ENCODE measurements at regions not wholly inside any gene's neighbourhood (a gene's known extent, or its start where the extent isn't known, plus 50 kb on each side); places are given as distances from the start of the nearest gene placed in this dataset.

GRCh38 chr16:85291302-85292148, 179.3 kb upstream of the CIBAR2 start (continued):
- TF ChIP-seq GLMP (CRISPR knock-in tag; IDR thresholded peaks at IDR 0.05; ENCODE audit: borderline replicate concordance) (no peak), ONECUT2 (CRISPR knock-in tag; IDR thresholded peaks at IDR 0.05) (peak; percentile 26; the same call in 1 of the 2 replicates), ZHX2 (IDR thresholded peaks at IDR 0.05; ENCODE audit: low read depth) (peak; percentile 86), ZHX2 (CRISPR knock-in tag; IDR thresholded peaks at IDR 0.05; ENCODE audit: borderline replicate concordance) (no peak; the same call in 1 of the 2 replicates), THYN1 (CRISPR knock-in tag; IDR thresholded peaks at IDR 0.05; ENCODE audit: borderline replicate concordance, low read depth) (peak; percentile 60; the same call in 1 of the 2 replicates), ZMAT5 (CRISPR knock-in tag; IDR thresholded peaks at IDR 0.05; ENCODE audit: borderline replicate concordance, low read depth) (no peak), NFE2L1 (CRISPR knock-in tag; IDR thresholded peaks at IDR 0.05; ENCODE audit: borderline replicate concordance) (no peak), TGIF2 (CRISPR knock-in tag; IDR thresholded peaks at IDR 0.05) (peak; percentile 93; the same call in 1 of the 2 replicates), TARDBP (CRISPR knock-in tag; IDR thresholded peaks at IDR 0.05) (peak; percentile 100), NFE2 (CRISPR knock-in tag; IDR thresholded peaks at IDR 0.05) (no peak), ZNF598 (CRISPR knock-in tag; IDR thresholded peaks at IDR 0.05; ENCODE audit: borderline replicate concordance) (peak; percentile 81; the same call in 1 of the 2 replicates), SCMH1 (CRISPR knock-in tag; IDR thresholded peaks at IDR 0.05; ENCODE audit: borderline replicate concordance) (no peak), ATAD3A (CRISPR knock-in tag; IDR thresholded peaks at IDR 0.05) (no peak; the same call in 1 of the 2 replicates), MLX (CRISPR knock-in tag; IDR thresholded peaks at IDR 0.05) (peak; percentile 97), SAP130 (CRISPR knock-in tag; IDR thresholded peaks at IDR 0.05; ENCODE audit: low read depth) (peak; percentile 98), DR1 (CRISPR knock-in tag; IDR thresholded peaks at IDR 0.05) (no peak; the same call in 1 of the 2 replicates), CBX2 (IDR thresholded peaks at IDR 0.05; ENCODE audit: low read depth, low read length) (no peak; the same call in 1 of the 2 replicates), CBX2 (CRISPR knock-in tag; IDR thresholded peaks at IDR 0.05; ENCODE audit: low read depth) (0 out of 2 replicates have a peak, but pooled peaks have one; percentile 54), ZNF75D (CRISPR knock-in tag; IDR thresholded peaks at IDR 0.05; ENCODE audit: borderline replicate concordance) (no peak), HNRNPH1 (optimal IDR thresholded peaks at IDR 0.05; ENCODE audit: low read depth, low read length) (no peak), MIER3 (CRISPR knock-in tag; IDR thresholded peaks at IDR 0.05; ENCODE audit: borderline replicate concordance) (peak; percentile 96; the same call in 1 of the 2 replicates)
